Mesenchymal stem cell (in vitro differentiated cells and primary cell): ENCODE measurements at regions not wholly inside any gene's neighbourhood (a gene's known extent, or its start where the extent isn't known, plus 50 kb on each side); places are given as distances from the start of the nearest gene placed in this dataset.

Experiments
- DNase-seq: peaks from one replicate; pipeline ENCODE4 v3.0.0-alpha.2; 2013
- H2AFZ ChIP-seq: one replicate; pipeline ENCODE4 v1.6.1; 2013; ENCODE audit warnings: low read depth, mild to moderate bottlenecking, control low read depth, inconsistent platforms, low read length, moderate library complexity
- H2AK5ac ChIP-seq: 2 replicates; pipeline ENCODE4 v1.6.1; 2013; ENCODE audit warnings: low read length, moderate library complexity, mild to moderate bottlenecking, inconsistent platforms; ENCODE audit not compliant: severe bottlenecking
- H2BK120ac ChIP-seq: one replicate; pipeline ENCODE4 v1.6.1; 2013; ENCODE audit warnings: low read depth, mild to moderate bottlenecking, inconsistent platforms, low read length, moderate library complexity
- H2BK12ac ChIP-seq, 2 experiments: one replicate each; pipeline ENCODE4 v1.6.1; 2013; ENCODE audit warnings: inconsistent platforms in 2 of 2, low read length in 2 of 2, mild to moderate bottlenecking in 2 of 2, moderate library complexity in 2 of 2, control low read depth in 1 of 2
- H2BK15ac ChIP-seq: one replicate; pipeline ENCODE4 v1.6.1; 2013; ENCODE audit warnings: mild to moderate bottlenecking, low read depth, inconsistent platforms; ENCODE audit not compliant: poor library complexity, severe bottlenecking
- H2BK5ac ChIP-seq: 2 replicates; pipeline ENCODE4 v1.6.1; 2013; ENCODE audit warnings: low read depth, mild to moderate bottlenecking, low read length, control low read depth, inconsistent platforms; ENCODE audit not compliant: poor library complexity, severe bottlenecking
- H3K14ac ChIP-seq, 2 experiments: one replicate each; pipeline ENCODE4 v1.6.1; 2013; ENCODE audit warnings: inconsistent platforms in 2 of 2, low read length in 2 of 2, control low read depth in 1 of 2, mild to moderate bottlenecking in 1 of 2, moderate library complexity in 1 of 2
- H3K18ac ChIP-seq, 2 experiments: one replicate each; pipeline ENCODE4 v1.6.1; 2013; ENCODE audit warnings: inconsistent platforms in 2 of 2, low read length in 2 of 2, control low read depth in 1 of 2, low read depth in 1 of 2, mild to moderate bottlenecking in 1 of 2
- H3K23ac ChIP-seq, 2 experiments: one replicate each; pipeline ENCODE4 v1.6.1; 2013; ENCODE audit warnings: inconsistent platforms in 2 of 2, low read length in 2 of 2, mild to moderate bottlenecking in 2 of 2, moderate library complexity in 2 of 2, control low read depth in 1 of 2
- H3K27ac ChIP-seq: 2 replicates; pipeline ENCODE4 v1.5.1; 2013; ENCODE audit warnings: mild to moderate bottlenecking, moderate library complexity, low read length, control low read depth, inconsistent platforms; ENCODE audit not compliant: poor library complexity, severe bottlenecking
- H3K27me3 ChIP-seq, 2 experiments: 2 replicates each; pipeline versions ENCODE4 v1.6.1 to v1.7.0; 2013; ENCODE audit warnings: low read length in 2 of 2, mild to moderate bottlenecking in 2 of 2, moderate library complexity in 2 of 2, control low read depth in 1 of 2, inconsistent platforms in 1 of 2; ENCODE audit not compliant: control insufficient read depth in 1 of 2, insufficient read depth in 1 of 2
- H3K36me3 ChIP-seq, 2 experiments: 2 replicates each; pipeline versions ENCODE4 v1.6.1 to v1.7.0; 2013; ENCODE audit warnings: low read length in 2 of 2, control low read depth in 1 of 2, inconsistent platforms in 1 of 2, low read depth in 1 of 2, mild to moderate bottlenecking in 1 of 2; ENCODE audit not compliant: insufficient read depth in 2 of 2, control insufficient read depth in 1 of 2
- H3K4ac ChIP-seq, 2 experiments: one replicate each; pipeline ENCODE4 v1.6.1; 2013; ENCODE audit warnings: inconsistent platforms in 2 of 2, low read length in 2 of 2, mild to moderate bottlenecking in 2 of 2, moderate library complexity in 2 of 2, control low read depth in 1 of 2, low read depth in 1 of 2
- H3K4me1 ChIP-seq: 2 replicates; pipeline ENCODE4 v1.6.1; 2013; ENCODE audit warnings: low read depth, low read length, control low read depth; ENCODE audit not compliant: control insufficient read depth, insufficient read depth
- H3K4me2 ChIP-seq: 2 replicates; pipeline ENCODE4 v1.6.1; 2013; ENCODE audit warnings: low read length, mild to moderate bottlenecking, inconsistent platforms; ENCODE audit not compliant: poor library complexity, severe bottlenecking
- H3K4me3 ChIP-seq, 2 experiments: 2 replicates each; pipeline versions ENCODE4 v1.5.1 to v1.7.0; 2013; ENCODE audit warnings: low read length in 2 of 2, mild to moderate bottlenecking in 2 of 2, control low read depth in 1 of 2, low read depth in 1 of 2; ENCODE audit not compliant: insufficient read depth in 1 of 2
- H3K79me1 ChIP-seq: replicated peaks from 2 replicates; pipeline ENCODE4 v1.6.1; 2013; ENCODE audit warnings: mild to moderate bottlenecking, control low read depth, low read length, inconsistent platforms; ENCODE audit not compliant: poor library complexity, severe bottlenecking
- H3K9ac ChIP-seq: 2 replicates; pipeline ENCODE4 v1.7.0; 2013; ENCODE audit warnings: mild to moderate bottlenecking, low read length, moderate library complexity
- H3K9me3 ChIP-seq: 2 replicates; pipeline ENCODE4 v1.7.0; 2013; ENCODE audit warnings: mild to moderate bottlenecking, low read length; ENCODE audit not compliant: control insufficient read depth
- H4K8ac ChIP-seq: one replicate; pipeline ENCODE4 v1.6.1; 2013; ENCODE audit warnings: inconsistent platforms, mild to moderate bottlenecking, low read length, moderate library complexity
- H4K91ac ChIP-seq: one replicate; pipeline ENCODE4 v1.6.1; 2013; ENCODE audit warnings: mild to moderate bottlenecking, low read length, inconsistent platforms
- WGBS: methylation state at CpG from one replicate; pipeline ENCODE4 v1.1.7; 2013; ENCODE audit warnings: mixed read lengths; 5-methylcytosine and 5-hydroxymethylcytosine counted together

- Histone ChIP-seq H4K91ac (no peak overlapping the region), H2BK12ac (no peak overlapping the region), H3K4ac (no peak overlapping the region), H3K4me2 (no peak overlapping the region), H3K4me1 (no peaks in the 10 kb centered on the region), H3K36me3 (no peaks in the 10 kb centered on the region), H3K9ac (no peak overlapping the region), H3K79me1 (no peaks in the 10 kb centered on the region), H2AK5ac (no peak overlapping the region), H3K27me3 (peaks cover 16 to 29% of the 10 kb centered on the region in 2 experiments), H3K4me3 (no peak overlapping the region), H3K9me3 (no peaks in the 10 kb centered on the region), H4K8ac (no peak overlapping the region), H3K18ac (no peak overlapping the region), H2BK15ac (no peak overlapping the region), H2AFZ (no peak overlapping the region), H3K14ac (no peak overlapping the region), H2BK120ac (no peak overlapping the region), H3K23ac (no peak overlapping the region), H3K27ac (no peak overlapping the region), H2BK5ac (no peak overlapping the region)
- no peak for DNase-seq
- 58% methylated on average over 2 of the region's 2 CpGs for WGBS
Observed at GRCh38 chr1:62941780-62942179, 157.8 kb downstream of the ATG4C start.

GRCh38 chr1:62946511-62946910 is 162.6 kb downstream of the ATG4C start:
- Histone ChIP-seq H2BK15ac (no peak overlapping the region), H3K4me2 (no peak overlapping the region), H3K4ac (no peak overlapping the region), H2BK120ac (no peak overlapping the region), H3K27me3 (peaks cover 15 to 27% of the 10 kb centered on the region in 2 experiments), H3K14ac (no peak overlapping the region), H2AK5ac (no peak overlapping the region), H2AFZ (no peak overlapping the region), H3K23ac (no peak overlapping the region), H4K8ac (no peak overlapping the region), H3K4me1 (no peaks in the 10 kb centered on the region), H3K9ac (no peak overlapping the region), H3K9me3 (no peaks in the 10 kb centered on the region), H2BK12ac (no peak overlapping the region), H3K27ac (no peak overlapping the region), H3K4me3 (no peak overlapping the region), H3K18ac (no peak overlapping the region), H4K91ac (no peak overlapping the region), H3K36me3 (no peaks in the 10 kb centered on the region), H3K79me1 (no peaks in the 10 kb centered on the region), H2BK5ac (no peak overlapping the region)
- DNase-seq = no peak
- 94% methylated on average over 4 of the region's 5 CpGs for WGBS

DNA sequence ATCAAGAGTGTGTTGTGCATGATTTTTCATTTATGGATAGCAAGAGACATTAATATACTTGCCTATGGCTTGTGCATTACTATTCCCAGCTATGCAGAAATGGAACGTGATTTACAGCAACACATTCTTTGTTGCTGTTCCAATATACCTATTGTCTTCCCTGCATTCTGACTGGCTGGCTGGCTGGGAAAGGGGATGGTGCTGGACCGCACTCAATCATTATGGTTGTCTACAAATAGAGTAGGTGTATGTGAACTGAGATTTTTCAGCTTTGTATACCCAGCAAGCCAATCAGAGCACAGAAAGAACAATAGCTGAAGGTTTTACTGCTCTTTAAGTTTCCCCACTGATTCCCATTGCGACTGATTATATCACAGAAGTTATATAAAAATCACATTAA is 167.5 kb downstream of the ATG4C start:
- DNase-seq = no peak
- H3K36me3 ChIP-seq = no peaks in the 10 kb centered on the region
- no peaks in the 10 kb centered on the region for H3K9me3 ChIP-seq
- H2BK5ac ChIP-seq = no peak overlapping the region
- no peak overlapping the region for H3K4me3 ChIP-seq
- no peak overlapping the region for H3K23ac ChIP-seq
- no peak overlapping the region for H2BK12ac ChIP-seq
- H3K18ac ChIP-seq = no peak overlapping the region
- no peak overlapping the region for H4K8ac ChIP-seq
- no peak overlapping the region for H2AFZ ChIP-seq
- no peak overlapping the region for H2AK5ac ChIP-seq
- no peak overlapping the region for H3K4ac ChIP-seq
- no peak overlapping the region for H3K14ac ChIP-seq
- H2BK120ac ChIP-seq = no peak overlapping the region
- no peak overlapping the region for H2BK15ac ChIP-seq
- no peak overlapping the region for H4K91ac ChIP-seq
- peaks cover 33 to 51% of the 10 kb centered on the region in 2 experiments for H3K27me3 ChIP-seq
- no peaks in the 10 kb centered on the region for H3K79me1 ChIP-seq
- H3K27ac ChIP-seq = no peak overlapping the region
- H3K9ac ChIP-seq = no peak overlapping the region
- no peak overlapping the region for H3K4me2 ChIP-seq
- 81% methylated on average over 3 of the region's 3 CpGs for WGBS
- no peaks in the 10 kb centered on the region for H3K4me1 ChIP-seq

GRCh38 chr1:62952596-62952995 is 168.7 kb downstream of the ATG4C start:
- 100% methylated on average over 1 of the region's 1 CpG for WGBS
- no peak overlapping the region for H2BK5ac ChIP-seq

More at GRCh38 chr1:62952596-62952995, 168.7 kb downstream of the ATG4C start:
- Histone ChIP-seq H3K4me2 (no peak overlapping the region), H2AK5ac (no peak overlapping the region), H2BK120ac (no peak overlapping the region), H3K23ac (no peak overlapping the region), H3K4ac (no peak overlapping the region), H3K27me3 (peaks cover 33 to 51% of the 10 kb centered on the region in 2 experiments), H2BK12ac (no peak overlapping the region), H3K4me1 (no peaks in the 10 kb centered on the region), H3K9ac (no peak overlapping the region), H3K4me3 (no peak overlapping the region), H3K18ac (no peak overlapping the region), H3K27ac (no peak overlapping the region), H4K91ac (no peak overlapping the region), H3K9me3 (no peaks in the 10 kb centered on the region), H3K36me3 (no peaks in the 10 kb centered on the region), H4K8ac (no peak overlapping the region), H3K14ac (no peak overlapping the region), H2BK15ac (no peak overlapping the region), H3K79me1 (no peaks in the 10 kb centered on the region), H2AFZ (no peak overlapping the region)
- no peak for DNase-seq
